ENCODE measurements at regions not wholly inside any gene's neighbourhood (a gene's known extent, or its start where the extent isn't known, plus 50 kb on each side); places are given as distances from the start of the nearest gene placed in this dataset.

DNA sequence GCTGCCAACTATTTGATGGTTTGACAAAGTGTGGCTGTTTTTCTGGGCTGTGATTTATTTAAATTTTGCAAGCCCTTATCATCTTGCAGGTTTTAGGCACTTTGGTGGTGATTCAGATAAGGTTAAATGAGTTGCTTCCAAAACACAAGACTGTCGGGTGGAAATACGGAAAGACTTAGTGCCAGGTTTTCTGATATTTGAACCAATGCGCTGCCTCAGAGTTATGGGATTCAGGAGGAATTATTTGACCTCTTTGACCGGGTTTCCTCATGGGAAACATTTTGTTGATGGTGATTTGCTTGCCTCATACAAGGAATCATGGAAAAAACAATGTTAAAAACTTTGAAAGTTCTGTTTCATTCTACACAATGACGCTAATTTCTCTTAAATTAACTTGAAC is 136.1 kb upstream of the MAP9 start:
- no peak overlapping the region for H2BK12ac ChIP-seq (ENCODE audit: insufficient read length, low read depth, low read length)
- DNase-seq, result no peak
- no peak overlapping the region for H3K4ac ChIP-seq (ENCODE audit: low read depth, low read length)
- H3K79me2 ChIP-seq (ENCODE audit: insufficient read depth, low read length), result no peaks in the 10 kb centered on the region
- Mint-ChIP-seq H3K4me1 (no peaks in the 10 kb centered on the region), H3K27ac (no peak overlapping the region), H3K9me3 (no peaks in the 10 kb centered on the region), H3K27me3 (ENCODE audit: low read depth) (no peaks in the 10 kb centered on the region; the same call in 1 of the 2 replicates), H3K4me3 (no peak overlapping the region), H3K36me3 (ENCODE audit: insufficient read depth in 1 of 3, low read depth in 3 of 3) (no peaks in the 10 kb centered on the region)
- no peak overlapping the region for H3K14ac ChIP-seq (ENCODE audit: insufficient read depth, low read length)
- no peak overlapping the region for H4K8ac ChIP-seq (replicated peaks; ENCODE audit: insufficient read length, low read depth, low read length)
- H3K27ac ChIP-seq (ENCODE audit: insufficient read length, low read depth, low read length), result no peak overlapping the region
- no peaks in the 10 kb centered on the region for H3K9me3 ChIP-seq (ENCODE audit: control insufficient read depth, low read depth, low read length)
- no peaks in the 10 kb centered on the region for H3K27me3 ChIP-seq (ENCODE audit: insufficient read depth, low read length)
- H2AFZ ChIP-seq (ENCODE audit: low read length), result no peak overlapping the region
- no peak overlapping the region for H4K5ac ChIP-seq (ENCODE audit: insufficient read length, low read depth, low read length)
- no peak overlapping the region for H3K18ac ChIP-seq (ENCODE audit: insufficient read length, low read depth, low read length)
- H4K20me1 ChIP-seq (ENCODE audit: control insufficient read depth, insufficient read depth, insufficient read length), result no peaks in the 10 kb centered on the region
- H3K4me1 ChIP-seq (ENCODE audit: insufficient read depth, low read length), result no peaks in the 10 kb centered on the region
- H4K91ac ChIP-seq (ENCODE audit: insufficient read length, low read depth, low read length), result no peak overlapping the region
- no peak overlapping the region for H2BK120ac ChIP-seq (ENCODE audit: low read depth, low read length, poor library complexity, severe bottlenecking)
- H3K23me2 ChIP-seq (ENCODE audit: insufficient read length, low read depth, low read length, poor library complexity, severe bottlenecking), result no peaks in the 10 kb centered on the region
- WGBS (ENCODE audit: extremely low coverage, insufficient read length, low lambda C conversion rate), result no CpG with 5 or more reads among the region's 5 CpGs
- H2BK5ac ChIP-seq (ENCODE audit: insufficient read length, low read length), result no peak overlapping the region
- H3T11ph ChIP-seq (ENCODE audit: low read length), result no peak overlapping the region
- H3K23ac ChIP-seq (ENCODE audit: insufficient read length, low read depth, low read length), result no peak overlapping the region
- TF ChIP-seq CTCF (conservative IDR thresholded peaks at IDR 0.05), result no peak
- no peak overlapping the region for H2BK20ac ChIP-seq (ENCODE audit: low read depth, low read length, poor library complexity, severe bottlenecking)
- H2AK5ac ChIP-seq (ENCODE audit: insufficient read length, low read length), result no peak overlapping the region
- no peak overlapping the region for H3K9ac ChIP-seq (ENCODE audit: extremely low read depth, insufficient read length, low read length)
- H3K4me2 ChIP-seq (ENCODE audit: insufficient read depth, insufficient read length, low read length), result no peak overlapping the region
- H3K79me1 ChIP-seq (ENCODE audit: insufficient read depth, low read depth, low read length, poor library complexity, severe bottlenecking), result no peaks in the 10 kb centered on the region
- H3K56ac ChIP-seq (ENCODE audit: insufficient read length, low read depth, low read length), result no peak overlapping the region
- H2BK15ac ChIP-seq (ENCODE audit: low read depth, low read length), result no peak overlapping the region

All from H9 (cell line).